Kidney capillary endothelial cell (primary cell): ENCODE measurements at regions not wholly inside any gene's neighbourhood (a gene's known extent, or its start where the extent isn't known, plus 50 kb on each side); places are given as distances from the start of the nearest gene placed in this dataset.

Experiments used
- DNase-seq: peaks from one replicate; pipeline ENCODE4 v3.0.0-alpha.2; 2018; ENCODE audit warnings: low spot score

- DNase-seq = no peak
Observed at GRCh38 chr5:20420991-20421595, 433.1 kb upstream of the CDH18 start.
